NCI-H460 (cell line): ENCODE measurements at regions not wholly inside any gene's neighbourhood (a gene's known extent, or its start where the extent isn't known, plus 50 kb on each side); places are given as distances from the start of the nearest gene placed in this dataset.
"Not testable (repeated sequence)": the region's sequence is repeated elsewhere in the genome, so short reads cannot be mapped to it uniquely, and the experiment has no call there.

Source experiments
- DNase-seq: peaks from one replicate; pipeline ENCODE4 v3.0.0-alpha.2; 2016; ENCODE audit warnings: low read depth; ENCODE audit errors: extremely low read depth

GRCh38 chr6:133786016-133786415, 102.9 kb upstream of the TCF21 start:
- no peak for DNase-seq

- no peak for DNase-seq
Measured at GRCh38 chr6:133787122-133787521, 101.8 kb upstream of the TCF21 start.

- no peak for DNase-seq
Measured at GRCh38 chr6:133787859-133788505, 100.9 kb upstream of the TCF21 start.

DNA sequence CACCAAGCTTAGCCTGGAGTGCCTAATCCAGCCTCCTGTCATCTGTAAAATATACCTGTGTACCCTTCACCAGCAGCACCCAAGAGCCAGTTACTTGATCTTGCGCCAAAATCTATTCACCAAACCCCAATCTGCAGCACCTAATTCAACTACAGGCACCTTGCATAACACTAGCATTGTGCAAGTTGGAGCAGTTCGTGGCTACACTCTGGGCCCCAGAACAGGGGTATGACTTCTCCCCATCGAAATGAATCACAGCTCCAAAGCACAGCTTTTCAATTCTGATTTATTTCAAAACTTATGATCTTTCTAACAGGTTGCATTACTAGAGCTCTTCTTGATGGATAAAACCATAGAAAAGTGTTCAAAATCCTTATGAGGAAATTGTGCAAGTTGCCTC, 100.4 kb upstream of the TCF21 start:
- DNase-seq = no peak

DNA sequence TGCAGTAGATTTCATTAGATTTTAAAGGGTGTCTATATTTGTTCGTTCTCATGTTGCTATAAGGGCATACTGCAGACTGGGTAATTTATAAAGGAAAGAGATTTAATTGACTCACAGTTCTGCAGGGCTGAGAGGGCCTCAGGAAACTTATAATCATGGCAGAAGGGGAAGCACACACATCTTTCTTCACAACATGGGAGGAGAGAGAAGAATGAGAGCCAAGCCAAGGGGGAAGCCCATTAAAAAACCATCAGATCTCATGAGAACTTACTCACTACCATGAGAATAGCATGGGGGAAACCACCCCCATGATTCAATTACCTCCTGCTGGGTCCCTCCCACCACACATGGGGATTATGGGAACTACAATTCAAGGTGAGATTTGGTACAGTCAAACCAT, 99.5 kb upstream of the TCF21 start:
- DNase-seq = not testable (repeated sequence)

- DNase-seq = not testable (repeated sequence)
Measured at GRCh38 chr6:133790756-133791155, 98.2 kb upstream of the TCF21 start.

DNA sequence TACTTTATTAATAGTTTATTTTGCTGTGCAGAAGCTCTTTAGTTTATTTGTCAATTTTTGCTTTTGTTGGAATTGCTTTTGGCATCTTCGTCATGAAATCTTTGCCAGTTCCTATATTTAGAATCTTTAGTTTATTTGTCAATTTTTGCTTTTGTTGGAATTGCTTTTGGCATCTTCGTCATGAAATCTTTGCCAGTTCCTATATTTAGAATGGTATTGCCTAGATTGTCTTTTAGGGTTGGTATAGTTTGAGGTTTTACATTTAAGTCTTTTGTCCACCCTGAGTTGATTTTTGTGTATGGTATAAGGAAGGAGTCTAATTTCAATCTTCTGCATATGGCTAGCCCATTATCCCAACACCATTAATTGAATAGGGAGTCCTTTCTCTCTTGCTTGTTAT, 93.9 kb upstream of the TCF21 start:
- not testable (repeated sequence) for DNase-seq

- no peak for DNase-seq
Measured at GRCh38 chr6:133796235-133796634, 92.7 kb upstream of the TCF21 start.

- DNase-seq = no peak
Measured at GRCh38 chr6:133799043-133799442, 89.9 kb upstream of the TCF21 start.

- DNase-seq = no peak
Measured at GRCh38 chr6:133802861-133803260, 86.1 kb upstream of the TCF21 start.

GRCh38 chr6:133804265-133804664, 84.6 kb upstream of the TCF21 start:
- no peak for DNase-seq

DNA sequence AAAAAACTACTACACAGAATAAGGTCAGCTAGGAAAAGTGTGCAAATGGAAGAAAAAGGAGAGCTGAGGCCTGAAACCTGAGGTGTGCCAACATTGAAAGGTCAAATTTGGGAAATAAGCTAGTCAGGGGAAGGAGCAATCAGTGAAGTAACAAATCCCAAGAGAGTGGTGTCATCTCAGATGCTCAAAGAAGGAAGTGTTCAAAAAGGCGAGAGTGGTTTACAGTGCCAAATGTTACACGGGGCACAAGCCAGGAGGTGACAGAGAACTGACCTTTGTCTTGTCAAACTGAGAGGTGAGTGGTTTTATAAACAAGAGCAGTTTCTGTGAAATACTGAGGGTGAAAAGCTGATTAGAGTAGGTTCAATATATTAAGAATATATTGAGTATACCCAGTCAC, 83.0 kb upstream of the TCF21 start:
- no peak for DNase-seq

GRCh38 chr6:133806382-133807140, 82.4 kb upstream of the TCF21 start:
- no peak for DNase-seq

DNA sequence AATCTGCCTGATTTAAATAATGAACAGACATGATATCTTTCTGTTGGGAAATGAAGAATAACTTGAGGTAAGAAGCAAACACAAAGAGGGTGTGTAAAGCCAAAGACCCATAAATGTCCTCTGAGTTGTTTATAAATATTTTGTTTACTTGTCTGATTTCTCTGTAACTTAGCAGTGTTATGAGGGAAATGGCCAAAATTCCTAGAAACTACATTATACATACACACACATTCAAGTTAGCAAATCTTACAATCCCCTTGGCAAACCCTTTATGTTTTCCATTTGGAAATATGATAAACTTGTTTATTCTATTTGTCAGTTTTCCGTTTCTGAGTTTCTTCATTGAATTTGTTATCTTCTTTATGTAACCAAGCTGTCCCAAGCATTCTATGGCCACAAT, 81.4 kb upstream of the TCF21 start:
- DNase-seq = no peak

- no peak for DNase-seq
Measured at GRCh38 chr6:133809406-133809805, 79.5 kb upstream of the TCF21 start.

DNA sequence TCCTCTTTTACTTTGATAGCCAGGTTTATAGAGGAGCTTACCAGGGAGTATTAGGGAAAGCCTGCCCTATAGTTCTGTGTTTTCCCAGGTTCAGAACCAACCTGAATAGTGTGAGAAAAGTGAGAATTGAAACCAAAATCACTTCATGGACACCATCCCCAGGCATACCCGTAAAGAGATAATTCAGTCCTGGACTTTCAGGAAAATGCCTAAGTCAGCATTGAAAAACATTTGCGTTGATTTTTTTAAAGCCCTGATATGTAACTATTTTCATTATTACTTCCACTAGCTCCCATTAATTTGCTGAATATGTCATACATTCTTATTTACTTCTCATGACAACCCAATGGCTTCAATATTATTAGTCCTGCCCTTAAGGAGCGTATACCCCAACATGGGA, 77.4 kb upstream of the TCF21 start:
- no peak for DNase-seq

DNA sequence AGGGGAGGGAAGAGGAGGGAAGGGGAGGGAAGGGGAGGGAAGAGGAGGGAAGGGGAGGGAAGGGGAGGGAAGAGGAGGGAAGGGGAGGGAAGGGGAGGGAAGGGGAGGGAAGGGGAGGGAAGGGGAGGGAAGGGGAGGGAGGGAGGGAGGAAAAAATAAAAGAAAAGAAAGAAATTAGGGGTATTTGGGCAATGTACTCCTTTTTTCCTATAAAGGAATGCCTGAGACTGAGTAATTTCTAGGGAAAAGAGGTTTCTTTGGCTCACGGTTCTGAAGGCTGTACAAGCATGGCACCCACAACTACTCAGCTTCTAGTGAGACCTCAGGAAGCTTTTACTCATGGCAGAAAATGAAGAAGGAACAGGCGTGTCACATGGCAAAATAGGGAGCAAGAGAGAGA, 76.5 kb upstream of the TCF21 start:
- DNase-seq = not testable (repeated sequence)

GRCh38 chr6:133814238-133814637, 74.7 kb upstream of the TCF21 start:
- DNase-seq = no peak

DNA sequence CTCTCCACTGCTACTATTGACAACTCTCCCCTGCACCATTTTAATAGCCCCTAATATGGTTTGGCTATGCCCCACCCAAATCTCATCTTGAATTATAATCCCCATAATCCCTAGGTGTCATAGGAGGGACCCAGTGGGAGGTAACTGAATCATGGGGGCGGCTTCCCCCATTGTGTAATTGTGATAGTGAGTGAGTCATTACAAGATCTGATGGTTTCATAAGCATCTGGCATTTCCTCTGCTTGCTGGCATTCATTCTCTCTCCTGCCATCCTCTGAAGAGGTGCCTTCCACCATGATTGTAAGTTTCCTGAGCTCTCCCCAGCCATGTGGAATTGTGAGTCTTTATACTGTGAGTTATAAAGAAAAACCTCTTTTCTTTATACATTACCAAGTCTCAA, 74.1 kb upstream of the TCF21 start:
- DNase-seq = peak; percentile 47

DNA sequence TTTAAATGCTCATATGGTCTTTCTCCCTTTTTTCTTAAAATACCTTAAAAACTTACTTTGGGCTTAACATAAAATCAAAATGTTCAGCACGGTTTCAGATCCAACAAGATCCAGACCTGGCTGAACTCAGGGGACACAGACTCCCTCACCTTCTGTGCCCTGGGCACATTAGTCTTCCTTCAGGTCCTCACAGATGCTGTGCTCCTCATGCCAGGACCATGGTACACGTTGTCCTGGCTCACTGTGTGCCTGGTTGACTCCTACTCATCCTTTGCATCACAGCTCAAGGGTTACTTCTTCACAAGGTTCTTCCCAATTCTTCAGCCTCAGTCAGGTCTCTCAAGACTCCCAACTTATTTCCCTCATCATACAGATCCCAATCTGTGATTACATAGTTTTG, 73.6 kb upstream of the TCF21 start:
- no peak for DNase-seq

GRCh38 chr6:133816171-133816570, 72.7 kb upstream of the TCF21 start:
- DNase-seq = no peak

GRCh38 chr6:133817460-133818047, 71.4 kb upstream of the TCF21 start:
- DNase-seq = no peak
